Thymus (tissue), 11 donors: ENCODE measurements at regions not wholly inside any gene's neighbourhood (a gene's known extent, or its start where the extent isn't known, plus 50 kb on each side); places are given as distances from the start of the nearest gene placed in this dataset.

Experiments
- DNase-seq, 9 donors: peaks; one replicate each; pipeline ENCODE4 v3.0.0-alpha.2; 2013; ENCODE audit warnings: low spot score in 9 of 9, low read depth in 6 of 9, missing footprints in 1 of 9
- H3K27ac ChIP-seq, 2 donors: one replicate each; pipeline ENCODE4 v1.5.1; 2013; ENCODE audit warnings: control low read depth in 1 of 2, low read depth in 1 of 2, low read length in 1 of 2, mild to moderate bottlenecking in 1 of 2, moderate library complexity in 1 of 2
- H3K27me3 ChIP-seq, 2 donors: one replicate each; pipeline ENCODE4 v1.5.1; 2013; ENCODE audit warnings: low read length in 1 of 2; ENCODE audit not compliant: control insufficient read depth in 2 of 2, insufficient read depth in 1 of 2
- H3K36me3 ChIP-seq, 2 donors: one replicate each; pipeline ENCODE4 v1.5.1; 2013; ENCODE audit warnings: low read length in 1 of 2, mild to moderate bottlenecking in 1 of 2, moderate library complexity in 1 of 2; ENCODE audit not compliant: control insufficient read depth in 2 of 2, insufficient read depth in 2 of 2
- H3K4me1 ChIP-seq, 2 donors: one replicate each; pipeline ENCODE4 v1.5.1; 2013; ENCODE audit warnings: low read length in 2 of 2; ENCODE audit not compliant: control insufficient read depth in 2 of 2, insufficient read depth in 2 of 2
- H3K4me3 ChIP-seq, 2 donors: one replicate each; pipeline ENCODE4 v1.5.1; 2013; ENCODE audit warnings: low read length in 2 of 2, control low read depth in 1 of 2, mild to moderate bottlenecking in 1 of 2
- H3K9me3 ChIP-seq, 2 donors: one replicate each; pipeline ENCODE4 v1.5.1; 2013; ENCODE audit warnings: low read length in 1 of 2, mild to moderate bottlenecking in 1 of 2; ENCODE audit not compliant: control insufficient read depth in 2 of 2, insufficient read depth in 1 of 2
- WGBS: extraction: QIAGEN DNeasy Blood & Tissue Kit; methylation state at CpG from one replicate; pipeline ENCODE4 v1.1.7; 2013; 5-methylcytosine and 5-hydroxymethylcytosine counted together
- donor health status: healthy.

GRCh38 chr4:35038079-35038805 lies 1206.1 kb downstream of the ARAP2 start:
- Histone ChIP-seq H3K4me1 (no peaks in the 10 kb centered on the region), H3K27me3 (no peaks in the 10 kb centered on the region), H3K9me3 (peaks cover 0 to 13% of the 10 kb centered on the region in 2 donors), H3K36me3 (no peaks in the 10 kb centered on the region), H3K4me3 (no peak overlapping the region), H3K27ac (no peak overlapping the region)
- 95% methylated on average over 29 of the region's 29 CpGs for WGBS
- no peak for DNase-seq

GRCh38 chr4:35038845-35039244 lies 1205.5 kb downstream of the ARAP2 start:
- Histone ChIP-seq H3K4me1 (no peaks in the 10 kb centered on the region), H3K4me3 (no peak overlapping the region), H3K27ac (no peak overlapping the region), H3K9me3 (peaks cover 0 to 13% of the 10 kb centered on the region in 2 donors), H3K27me3 (no peaks in the 10 kb centered on the region), H3K36me3 (no peaks in the 10 kb centered on the region)
- no peak for DNase-seq
- 94% methylated on average over 7 of the region's 7 CpGs for WGBS

GRCh38 chr4:35052546-35052945 lies 1191.8 kb downstream of the ARAP2 start:
- no peaks in the 10 kb centered on the region for H3K4me1 ChIP-seq
- WGBS = 97% methylated on average over 9 of the region's 9 CpGs
- no peak for DNase-seq
- no peaks in the 10 kb centered on the region for H3K36me3 ChIP-seq
- H3K4me3 ChIP-seq = no peak overlapping the region
- H3K9me3 ChIP-seq = peaks cover 0 to 5% of the 10 kb centered on the region in 2 donors
- H3K27me3 ChIP-seq = no peaks in the 10 kb centered on the region
- no peak overlapping the region for H3K27ac ChIP-seq

- H3K27ac ChIP-seq = no peak overlapping the region
- H3K9me3 ChIP-seq = no peaks in the 10 kb centered on the region
- 94% methylated on average over 1 of the region's 1 CpG for WGBS
- no peak overlapping the region for H3K4me3 ChIP-seq
- H3K27me3 ChIP-seq = no peaks in the 10 kb centered on the region
- H3K36me3 ChIP-seq = no peaks in the 10 kb centered on the region
- DNase-seq = no peak
- H3K4me1 ChIP-seq = no peaks in the 10 kb centered on the region
Measured at GRCh38 chr4:35063031-35063570, 1181.2 kb downstream of the ARAP2 start.

GRCh38 chr4:35066406-35066805 lies 1177.9 kb downstream of the ARAP2 start:
- Histone ChIP-seq H3K4me3 (no peak overlapping the region), H3K27ac (no peak overlapping the region), H3K4me1 (no peaks in the 10 kb centered on the region), H3K9me3 (no peaks in the 10 kb centered on the region), H3K36me3 (no peaks in the 10 kb centered on the region), H3K27me3 (no peaks in the 10 kb centered on the region)
- WGBS = 94% methylated on average over 4 of the region's 4 CpGs
- no peak for DNase-seq

- WGBS = 90% methylated on average over 1 of the region's 1 CpG
- Histone ChIP-seq H3K9me3 (peaks cover 0 to 4% of the 10 kb centered on the region in 2 donors), H3K4me3 (no peak overlapping the region), H3K4me1 (no peaks in the 10 kb centered on the region), H3K36me3 (no peaks in the 10 kb centered on the region), H3K27ac (no peak overlapping the region), H3K27me3 (no peaks in the 10 kb centered on the region)
- DNase-seq = no peak
Measured at GRCh38 chr4:35080799-35081198, 1163.5 kb downstream of the ARAP2 start.

GRCh38 chr4:35087218-35087617 lies 1157.1 kb downstream of the ARAP2 start:
- Histone ChIP-seq H3K9me3 (no peaks in the 10 kb centered on the region), H3K4me3 (no peak overlapping the region), H3K27me3 (no peaks in the 10 kb centered on the region), H3K27ac (no peak overlapping the region), H3K4me1 (no peaks in the 10 kb centered on the region), H3K36me3 (no peaks in the 10 kb centered on the region)
- no peak for DNase-seq
- WGBS = 94% methylated on average over 3 of the region's 3 CpGs

GRCh38 chr4:35100932-35101331 lies 1143.4 kb downstream of the ARAP2 start:
- no peaks in the 10 kb centered on the region for H3K27me3 ChIP-seq
- peaks cover 0 to 11% of the 10 kb centered on the region in 2 donors for H3K9me3 ChIP-seq
- DNase-seq = no peak
- 97% methylated on average over 8 of the region's 8 CpGs for WGBS
- no peaks in the 10 kb centered on the region for H3K4me1 ChIP-seq
- H3K4me3 ChIP-seq = no peak overlapping the region
- H3K27ac ChIP-seq = no peak overlapping the region
- no peaks in the 10 kb centered on the region for H3K36me3 ChIP-seq

- Histone ChIP-seq H3K27ac (no peak overlapping the region), H3K4me1 (no peaks in the 10 kb centered on the region), H3K27me3 (no peaks in the 10 kb centered on the region), H3K36me3 (no peaks in the 10 kb centered on the region), H3K9me3 (peaks cover 0 to 11% of the 10 kb centered on the region in 2 donors), H3K4me3 (no peak overlapping the region)
- DNase-seq = no peak
- 98% methylated on average over 8 of the region's 8 CpGs for WGBS
Measured at GRCh38 chr4:35102066-35102465, 1142.2 kb downstream of the ARAP2 start.
